DOHH2 (cell line): ENCODE measurements at regions not wholly inside any gene's neighbourhood (a gene's known extent, or its start where the extent isn't known, plus 50 kb on each side); places are given as distances from the start of the nearest gene placed in this dataset.

ENCODE experiments used
- H3F3A ChIP-seq: fragments of 200-600 bp; sonication (generic), shearing (Covaris generic); 2 replicates; pipeline ENCODE4 v1.6.0; 2016; ENCODE audit warnings: antibody characterized with exemption, mild to moderate bottlenecking; ENCODE audit not compliant: control insufficient read depth, insufficient read depth
- H3K27ac ChIP-seq: fragments of 200-600 bp; sonication (generic); 2 replicates; pipeline ENCODE4 v1.5.1; 2014; ENCODE audit warnings: low read depth, mild to moderate bottlenecking, low read length, moderate library complexity
- H3K27me3 ChIP-seq: fragments of 200-600 bp; sonication (generic); 2 replicates; pipeline ENCODE4 v1.6.1; 2014; ENCODE audit warnings: mild to moderate bottlenecking, low read length, mixed read lengths; ENCODE audit not compliant: control insufficient read depth
- H3K36me3 ChIP-seq: fragments of 200-600 bp; sonication (generic); 2 replicates; pipeline ENCODE4 v1.6.1; 2014; ENCODE audit warnings: mild to moderate bottlenecking, low read length, moderate library complexity, mixed read lengths; ENCODE audit not compliant: control insufficient read depth
- H3K4me1 ChIP-seq: fragments of 200-600 bp; sonication (generic); 2 replicates; pipeline ENCODE4 v1.6.1; 2014; ENCODE audit warnings: mild to moderate bottlenecking, low read length, mixed read lengths; ENCODE audit not compliant: control insufficient read depth
- H3K4me2 ChIP-seq: fragments of 200-600 bp; sonication (generic); 2 replicates; pipeline ENCODE4 v1.6.0; 2014; ENCODE audit warnings: mild to moderate bottlenecking, low read length, moderate library complexity
- H3K4me3 ChIP-seq: fragments of 200-600 bp; sonication (generic); 2 replicates; pipeline ENCODE4 v1.5.1; 2014; ENCODE audit warnings: mild to moderate bottlenecking, low read length, mixed read lengths
- H3K79me2 ChIP-seq: fragments of 200-600 bp; sonication (generic); 2 replicates; pipeline ENCODE4 v1.6.1; 2014; ENCODE audit warnings: mild to moderate bottlenecking, low read length, mixed read lengths; ENCODE audit not compliant: control insufficient read depth
- H3K9me2 ChIP-seq: fragments of 200-600 bp; sonication (generic); replicated peaks from 2 replicates; pipeline ENCODE4 v1.6.1; 2014; ENCODE audit warnings: mild to moderate bottlenecking, low read length, mixed read lengths; ENCODE audit not compliant: control insufficient read depth
- H3K9me3 ChIP-seq: fragments of 200-600 bp; sonication (generic); 2 replicates; pipeline ENCODE4 v1.6.1; 2014; ENCODE audit warnings: antibody characterized with exemption, low read length, mixed read lengths; ENCODE audit not compliant: control insufficient read depth, insufficient read depth
- H4K20me1 ChIP-seq: fragments of 200-600 bp; sonication (generic); 2 replicates; pipeline ENCODE4 v1.6.0; 2014; ENCODE audit warnings: low read depth, mild to moderate bottlenecking, antibody characterized with exemption, low read length, moderate library complexity; ENCODE audit not compliant: control insufficient read depth, insufficient read depth
- EZH2phosphoT487 ChIP-seq: fragments of 200-600 bp; sonication (generic); IDR thresholded peaks from 2 replicates; pipeline ENCODE4 v1.6.1; 2017; ENCODE audit warnings: borderline replicate concordance, mild to moderate bottlenecking, antibody characterized with exemption, low read length, moderate library complexity, mixed read lengths
- TF ChIP-seq, protein P1 (sequence below): fragments of 200-600 bp; sonication (generic); IDR thresholded peaks from one replicate; pipeline ENCODE4 v1.5.1; 2014; ENCODE audit warnings: antibody characterized with exemption, mild to moderate bottlenecking, low read depth, low read length; ENCODE audit not compliant: poor library complexity, severe bottlenecking

- no peak for TF ChIP-seq EZH2phosphoT487
- TF ChIP-seq, protein P1, sequence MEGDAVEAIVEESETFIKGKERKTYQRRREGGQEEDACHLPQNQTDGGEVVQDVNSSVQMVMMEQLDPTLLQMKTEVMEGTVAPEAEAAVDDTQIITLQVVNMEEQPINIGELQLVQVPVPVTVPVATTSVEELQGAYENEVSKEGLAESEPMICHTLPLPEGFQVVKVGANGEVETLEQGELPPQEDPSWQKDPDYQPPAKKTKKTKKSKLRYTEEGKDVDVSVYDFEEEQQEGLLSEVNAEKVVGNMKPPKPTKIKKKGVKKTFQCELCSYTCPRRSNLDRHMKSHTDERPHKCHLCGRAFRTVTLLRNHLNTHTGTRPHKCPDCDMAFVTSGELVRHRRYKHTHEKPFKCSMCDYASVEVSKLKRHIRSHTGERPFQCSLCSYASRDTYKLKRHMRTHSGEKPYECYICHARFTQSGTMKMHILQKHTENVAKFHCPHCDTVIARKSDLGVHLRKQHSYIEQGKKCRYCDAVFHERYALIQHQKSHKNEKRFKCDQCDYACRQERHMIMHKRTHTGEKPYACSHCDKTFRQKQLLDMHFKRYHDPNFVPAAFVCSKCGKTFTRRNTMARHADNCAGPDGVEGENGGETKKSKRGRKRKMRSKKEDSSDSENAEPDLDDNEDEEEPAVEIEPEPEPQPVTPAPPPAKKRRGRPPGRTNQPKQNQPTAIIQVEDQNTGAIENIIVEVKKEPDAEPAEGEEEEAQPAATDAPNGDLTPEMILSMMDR: no peak
- H3F3A ChIP-seq: no peaks in the 10 kb centered on the region
Observed at GRCh38 chr18:61216051-61216450, 117.2 kb upstream of the CDH20 start.

GRCh38 chr18:61222206-61222605 lies 111.0 kb upstream of the CDH20 start:
- Histone ChIP-seq H3K4me2 (no peak overlapping the region), H3K9me3 (no peaks in the 10 kb centered on the region), H3F3A (no peaks in the 10 kb centered on the region), H3K4me1 (no peaks in the 10 kb centered on the region), H3K27ac (no peak overlapping the region), H3K4me3 (no peak overlapping the region), H3K27me3 (no peaks in the 10 kb centered on the region), H3K9me2 (no peaks in the 10 kb centered on the region), H3K79me2 (no peaks in the 10 kb centered on the region), H4K20me1 (no peaks in the 10 kb centered on the region), H3K36me3 (no peaks in the 10 kb centered on the region)
- TF ChIP-seq, protein P1: no peak
- TF ChIP-seq EZH2phosphoT487: no peak

More at GRCh38 chr18:61216051-61216450, 117.2 kb upstream of the CDH20 start:
- Histone ChIP-seq H3K79me2 (no peaks in the 10 kb centered on the region), H3K4me3 (no peak overlapping the region), H3K36me3 (no peaks in the 10 kb centered on the region), H3K4me2 (no peak overlapping the region), H3K27ac (no peak overlapping the region), H3K4me1 (no peaks in the 10 kb centered on the region), H3K9me3 (no peaks in the 10 kb centered on the region), H3K27me3 (no peaks in the 10 kb centered on the region), H4K20me1 (no peaks in the 10 kb centered on the region), H3K9me2 (no peaks in the 10 kb centered on the region)

GRCh38 chr18:61225336-61225735 lies 107.9 kb upstream of the CDH20 start:
- no peaks in the 10 kb centered on the region for H3K9me2 ChIP-seq
- H3K4me3 ChIP-seq: no peak overlapping the region
- H3F3A ChIP-seq: no peaks in the 10 kb centered on the region
- H3K4me1 ChIP-seq: no peaks in the 10 kb centered on the region
- no peak overlapping the region for H3K27ac ChIP-seq
- no peaks in the 10 kb centered on the region for H3K9me3 ChIP-seq
- TF ChIP-seq, protein P1: no peak
- no peak for TF ChIP-seq EZH2phosphoT487
- H3K27me3 ChIP-seq: no peaks in the 10 kb centered on the region
- H3K79me2 ChIP-seq: no peaks in the 10 kb centered on the region
- H3K36me3 ChIP-seq: no peaks in the 10 kb centered on the region
- no peaks in the 10 kb centered on the region for H4K20me1 ChIP-seq
- H3K4me2 ChIP-seq: no peak overlapping the region
